PC-9 (cell line): ENCODE measurements at regions not wholly inside any gene's neighbourhood (a gene's known extent, or its start where the extent isn't known, plus 50 kb on each side); places are given as distances from the start of the nearest gene placed in this dataset.

Experiments
- BruUV-seq: library from RNA; stranded (reverse); fragments of 400-500 nt; replicated peaks from 2 replicates; lab custom pipeline; 2021; lab: Mats Ljungman, UMichigan
- CTCF ChIA-PET: fragments of 300-600 bp; sonication (Branson Sonifier 250); formaldehyde crosslinking; loops from one replicate; lab custom pipeline; 2022; ENCODE audit warnings: antibody characterized with exemption; lab: Charles Lee
- POLR2A ChIA-PET: fragments of 300-600 bp; sonication (Branson Sonifier 250); formaldehyde crosslinking; loops from one replicate; lab custom pipeline; 2022; ENCODE audit warnings: antibody characterized with exemption; ENCODE audit not compliant: unreplicated experiment; lab: Charles Lee
- DNase-seq, 2 experiments: peaks; one replicate each; pipeline versions ENCODE4 v3.0.0 to v3.0.0-alpha.2; 2015 to 2022; ENCODE audit warnings: mixed read lengths in 1 of 2
- H2AFZ ChIP-seq: fragments of 200-600 bp; sonication (generic); 2 replicates; pipeline ENCODE4 v1.8.1; 2017; ENCODE audit warnings: antibody characterized with exemption
- H3F3A ChIP-seq: fragments of 200-600 bp; sonication (generic); 2 replicates; pipeline ENCODE4 v1.8.1; 2017; ENCODE audit warnings: antibody characterized with exemption, mild to moderate bottlenecking, low read depth; ENCODE audit not compliant: insufficient read depth
- H3K27ac ChIP-seq: fragments of 200-600 bp; sonication (generic); 2 replicates; pipeline ENCODE4 v1.6.1; 2016; ENCODE audit warnings: mixed run types
- H3K27me3 ChIP-seq: fragments of 200-600 bp; sonication (generic); 2 replicates; pipeline ENCODE4 v1.6.1; 2016; ENCODE audit warnings: low read depth, mixed run types; ENCODE audit not compliant: insufficient read depth
- H3K36me3 ChIP-seq: fragments of 200-600 bp; sonication (generic); 2 replicates; pipeline ENCODE4 v1.6.1; 2016; ENCODE audit warnings: low read depth, mixed run types
- H3K4me1 ChIP-seq: fragments of 200-600 bp; sonication (generic); replicated peaks from 2 replicates; pipeline ENCODE4 v1.6.1; 2016; ENCODE audit warnings: mixed run types; ENCODE audit not compliant: insufficient read depth
- H3K4me2 ChIP-seq: fragments of 200-600 bp; sonication (generic); 2 replicates; pipeline ENCODE4 v1.6.1; 2017; ENCODE audit warnings: mixed run types
- H3K4me3 ChIP-seq: fragments of 200-600 bp; sonication (generic); 2 replicates; pipeline ENCODE4 v1.6.1; 2016; ENCODE audit warnings: mixed run types
- H3K79me2 ChIP-seq: fragments of 200-600 bp; sonication (generic); 2 replicates; pipeline ENCODE4 v1.6.1; 2017; ENCODE audit warnings: low read depth, mixed run types
- H3K9me2 ChIP-seq: fragments of 200-600 bp; sonication (generic); 2 replicates; pipeline ENCODE4 v1.8.1; 2017; ENCODE audit warnings: mild to moderate bottlenecking; ENCODE audit not compliant: insufficient read depth
- H3K9me3 ChIP-seq: fragments of 200-600 bp; sonication (generic); 2 replicates; pipeline ENCODE4 v1.8.1; 2016; ENCODE audit warnings: low read depth; ENCODE audit not compliant: insufficient read depth
- H4K20me1 ChIP-seq: fragments of 200-600 bp; sonication (generic); 2 replicates; pipeline ENCODE4 v1.8.1; 2017; ENCODE audit not compliant: insufficient read depth
- CTCF ChIP-seq: fragments of 200-600 bp; sonication (generic); conservative IDR thresholded peaks from 2 replicates; pipeline ENCODE4 v1.6.1; 2017; ENCODE audit warnings: mixed run types, antibody characterized with exemption, mild to moderate bottlenecking, moderate library complexity
- EZH2 ChIP-seq: fragments of 200-600 bp; sonication (generic); IDR thresholded peaks from 2 replicates; pipeline ENCODE4 v1.8.0; 2017; ENCODE audit warnings: antibody characterized with exemption, low read depth
- intact Hi-C: fragments of 100-400 bp; cut with micrococcal nuclease; formaldehyde crosslinking; loops from one replicate; pipeline ENCODE4 v1.10.0; 2022; ENCODE audit not compliant: unreplicated experiment

- Histone ChIP-seq H3K36me3 (no peaks in the 10 kb centered on the region), H3F3A (no peaks in the 10 kb centered on the region), H3K79me2 (no peaks in the 10 kb centered on the region), H3K27me3 (no peaks in the 10 kb centered on the region), H3K4me3 (no peak overlapping the region), H3K9me2 (no peaks in the 10 kb centered on the region), H3K9me3 (no peaks in the 10 kb centered on the region), H3K4me1 (no peaks in the 10 kb centered on the region), H3K4me2 (no peak overlapping the region), H4K20me1 (no peaks in the 10 kb centered on the region), H2AFZ (no peak overlapping the region), H3K27ac (no peak overlapping the region)
- no peak for DNase-seq
- TF ChIP-seq EZH2 (no peak), CTCF (no peak)
- BruUV-seq = no TSS peak
- ChIA-PET CTCF (no interaction called here), POLR2A (no interaction called here)
- intact Hi-C loops = no loop called here
Measured at GRCh38 chr6:112839525-112839961, 492.4 kb downstream of the RFPL4B start.

DNA sequence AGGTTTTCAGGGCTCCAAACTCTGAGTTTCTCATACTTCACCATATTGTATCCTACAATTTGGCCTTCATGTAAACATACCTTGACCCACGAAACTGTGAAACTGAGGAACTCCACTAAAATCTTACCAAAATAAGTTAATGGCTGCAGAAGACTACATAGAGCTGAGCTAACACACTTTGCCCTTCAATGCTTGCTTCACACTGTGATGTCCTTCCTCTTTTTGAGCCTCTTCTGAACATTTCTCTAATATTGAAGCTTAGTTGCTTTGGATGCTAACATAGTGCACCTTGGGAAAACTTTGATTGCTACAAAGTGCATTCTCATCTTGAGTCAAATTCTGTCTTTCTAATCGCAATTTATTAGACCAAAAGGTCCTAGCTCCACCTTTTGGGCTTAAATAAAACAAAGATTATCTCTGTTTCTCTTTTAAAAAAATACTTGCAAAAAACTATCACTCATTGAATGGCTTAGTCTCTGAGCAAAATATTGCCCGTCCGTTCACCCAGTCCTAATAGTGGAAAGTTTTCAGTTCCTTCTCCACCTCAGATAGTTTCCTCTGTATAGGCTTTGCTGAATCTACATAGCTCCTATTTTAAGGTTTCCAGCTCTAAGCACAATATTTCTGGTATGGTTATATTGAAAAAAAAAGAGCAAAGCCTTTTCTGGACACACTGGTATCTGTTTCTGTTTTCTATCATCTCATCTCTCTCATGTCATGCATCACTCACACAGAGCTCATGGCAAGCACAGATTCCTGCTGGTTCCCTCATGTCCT is 494.6 kb downstream of the RFPL4B start:
- H3F3A ChIP-seq = no peaks in the 10 kb centered on the region
- intact Hi-C loops = no loop called here

DNA sequence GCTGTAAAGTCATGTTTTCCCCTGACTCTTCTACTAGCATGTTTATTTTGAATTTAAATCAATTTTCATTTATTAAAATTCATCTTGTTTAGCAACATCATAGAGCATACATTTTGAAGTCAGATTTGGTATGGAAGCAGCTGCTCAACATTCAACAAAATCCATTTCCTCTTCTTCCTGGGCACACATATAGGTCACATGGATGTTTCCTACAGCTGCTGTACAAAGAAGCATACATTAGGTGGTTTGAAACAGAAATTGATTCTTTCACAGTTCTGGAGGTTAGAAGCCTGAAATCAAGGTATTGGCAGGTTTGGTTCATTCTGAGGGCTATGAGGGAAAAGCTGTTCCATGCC is 495.2 kb downstream of the RFPL4B start:
- CTCF ChIA-PET = no interaction called here
- TF ChIP-seq CTCF (no peak), EZH2 (no peak)

More for the DNA sequence above, 494.6 kb downstream of the RFPL4B start:
- no peak overlapping the region for H3K4me2 ChIP-seq
- H3K4me1 ChIP-seq = no peaks in the 10 kb centered on the region
- no peaks in the 10 kb centered on the region for H3K27me3 ChIP-seq
- no peaks in the 10 kb centered on the region for H3K79me2 ChIP-seq
- POLR2A ChIA-PET = no interaction called here
- no TSS peak for BruUV-seq
- H4K20me1 ChIP-seq = no peaks in the 10 kb centered on the region
- H2AFZ ChIP-seq = no peak overlapping the region
- H3K9me3 ChIP-seq = no peaks in the 10 kb centered on the region
- no peaks in the 10 kb centered on the region for H3K36me3 ChIP-seq
- no peak for TF ChIP-seq CTCF
- no peak for TF ChIP-seq EZH2
- H3K27ac ChIP-seq = no peak overlapping the region
- DNase-seq = no peak
- H3K9me2 ChIP-seq = no peaks in the 10 kb centered on the region
- no peak overlapping the region for H3K4me3 ChIP-seq
- CTCF ChIA-PET = no interaction called here

More for the DNA sequence above, 495.2 kb downstream of the RFPL4B start:
- H4K20me1 ChIP-seq = no peaks in the 10 kb centered on the region
- H3K79me2 ChIP-seq = no peaks in the 10 kb centered on the region
- no peaks in the 10 kb centered on the region for H3K4me1 ChIP-seq
- H2AFZ ChIP-seq = no peak overlapping the region
- no TSS peak for BruUV-seq
- H3F3A ChIP-seq = no peaks in the 10 kb centered on the region
- POLR2A ChIA-PET = interaction anchor here (0.7 kb wide), 1 partner anchor 25 kb away, joined by 3 read pairs; no protein-coding TSS in a partner anchor
- no peaks in the 10 kb centered on the region for H3K36me3 ChIP-seq
- H3K9me2 ChIP-seq = no peaks in the 10 kb centered on the region
- no peaks in the 10 kb centered on the region for H3K27me3 ChIP-seq
- no peak overlapping the region for H3K4me2 ChIP-seq
- H3K9me3 ChIP-seq = no peaks in the 10 kb centered on the region
- no peak for DNase-seq
- H3K27ac ChIP-seq = no peak overlapping the region
- intact Hi-C loops = no loop called here
- no peak overlapping the region for H3K4me3 ChIP-seq
